NT2/D1 (cell line): ENCODE measurements at regions not wholly inside any gene's neighbourhood (a gene's known extent, or its start where the extent isn't known, plus 50 kb on each side); places are given as distances from the start of the nearest gene placed in this dataset.

Experiments used
- SUZ12 ChIP-seq: IDR thresholded peaks from 2 replicates; pipeline ENCODE4 v1.6.1; 2011; ENCODE audit not compliant: insufficient read length, insufficient read depth; ENCODE audit errors: extremely low read depth
- YY1 ChIP-seq: IDR thresholded peaks from 2 replicates; pipeline ENCODE4 v1.6.1; 2011; ENCODE audit not compliant: insufficient read length, insufficient read depth
- ZNF274 ChIP-seq: IDR thresholded peaks from 2 replicates; pipeline ENCODE4 v1.6.1; 2011; ENCODE audit warnings: mild to moderate bottlenecking, low read depth, low read length

GRCh38 chr7:113622796-113623195 lies 296.0 kb downstream of the PPP1R3A start:
- TF ChIP-seq YY1 (no peak), ZNF274 (no peak), SUZ12 (no peak)
